GM12878 (cell line): ENCODE measurements at regions not wholly inside any gene's neighbourhood (a gene's known extent, or its start where the extent isn't known, plus 50 kb on each side); places are given as distances from the start of the nearest gene placed in this dataset.
"Not testable (repeated sequence)": the region's sequence is repeated elsewhere in the genome, so short reads cannot be mapped to it uniquely, and the experiment has no call there.

Experiments
- ATAC-seq: fragments of 200-7000 bp; cut with Tn5 transposase; 3 replicates; pipeline ENCODE4 v1.9.1; 2020; ENCODE audit warnings: mild to moderate bottlenecking, moderate library complexity
- BruUV-seq: library from RNA; stranded (reverse); fragments of 400-500 nt; replicated peaks from 2 replicates; lab custom pipeline; 2021; lab: Mats Ljungman, UMichigan
- CTCF ChIA-PET: fragments of 300-600 bp; sonication (Branson Sonifier 250); formaldehyde crosslinking; extraction: SDS; loops from one replicate; lab custom pipeline; 2021; ENCODE audit warnings: inconsistent platforms; lab: Yijun Ruan, JAX
- POLR2A ChIA-PET: fragments of 350-600 bp; formaldehyde crosslinking; extraction: SDS; loops from one replicate; lab custom pipeline; 2021; ENCODE audit warnings: inconsistent platforms; lab: Charles Lee
- RAD21 ChIA-PET: fragments of 300-600 bp; sonication (Branson Sonifier 250); formaldehyde crosslinking; loops from one replicate; lab custom pipeline; 2023; ENCODE audit warnings: antibody characterized with exemption; ENCODE audit not compliant: unreplicated experiment; lab: Charles Lee
- SMC1A ChIA-PET: fragments of 300-600 bp; sonication (Branson Sonifier 250); formaldehyde crosslinking; loops from one replicate; lab custom pipeline; 2023; ENCODE audit not compliant: unreplicated experiment, uncharacterized antibody; lab: Charles Lee
- DNase-seq: peaks from one replicate; pipeline ENCODE4 v3.0.0-alpha.2; 2011; ENCODE audit warnings: low read depth, low spot score
- FAIRE-seq: peaks from 3 replicates; lab custom pipeline; 2011; peaks lifted over from hg19 to GRCh38; lab: Jason Lieb, UNC
- H2AFZ ChIP-seq: 2 replicates; pipeline ENCODE4 v1.6.0; 2011; ENCODE audit warnings: low read depth, low read length, control low read depth; ENCODE audit not compliant: control insufficient read depth
- H3K27ac ChIP-seq: 2 replicates; pipeline ENCODE4 v1.5.1; 2011; ENCODE audit warnings: control low read depth; ENCODE audit not compliant: control insufficient read depth, insufficient read depth
- H3K27me3 ChIP-seq, 2 experiments: replicated peaks in 1 of 2; 2 replicates each; pipeline versions ENCODE4 v1.6.0 to v1.6.1; 2011; ENCODE audit warnings: low read length in 1 of 2; ENCODE audit not compliant: control insufficient read depth in 2 of 2, insufficient read depth in 2 of 2
- H3K36me3 ChIP-seq, 2 experiments: 2 replicates each; pipeline ENCODE4 v1.5.1; 2011; ENCODE audit warnings: low read length in 1 of 2; ENCODE audit not compliant: control insufficient read depth in 2 of 2, insufficient read depth in 2 of 2
- H3K4me1 ChIP-seq: 2 replicates; pipeline ENCODE4 v1.6.1; 2011; ENCODE audit warnings: mild to moderate bottlenecking, low read length, moderate library complexity, mixed read lengths; ENCODE audit not compliant: control insufficient read depth, insufficient read depth
- H3K4me2 ChIP-seq: 2 replicates; pipeline ENCODE4 v1.6.0; 2011; ENCODE audit warnings: control low read depth; ENCODE audit not compliant: control insufficient read depth, insufficient read depth
- H3K4me3 ChIP-seq: fragments of 200-600 bp; sonication (generic); 2 replicates; pipeline ENCODE4 v1.5.1; 2016
- H3K79me2 ChIP-seq: 2 replicates; pipeline ENCODE4 v1.6.0; 2011; ENCODE audit warnings: low read length; ENCODE audit not compliant: control insufficient read depth, insufficient read depth
- H3K9ac ChIP-seq: 2 replicates; pipeline ENCODE4 v1.8.0; 2011; ENCODE audit warnings: low read length, control low read depth, mixed read lengths; ENCODE audit not compliant: control insufficient read depth, insufficient read depth
- H3K9me3 ChIP-seq: replicated peaks from 3 replicates; pipeline ENCODE4 v1.5.1; 2011; ENCODE audit warnings: mild to moderate bottlenecking, low read length; ENCODE audit not compliant: control insufficient read depth, insufficient read depth
- H4K20me1 ChIP-seq: 2 replicates; pipeline ENCODE4 v1.6.0; 2011; ENCODE audit not compliant: control insufficient read depth, insufficient read depth
- CBFB ChIP-seq: IDR thresholded peaks from 2 replicates; pipeline ENCODE4 v1.6.1; 2016; ENCODE audit warnings: antibody characterized with exemption, low read depth
- HCFC1 ChIP-seq: fragments of 150-350 bp; IDR thresholded peaks from 2 replicates; pipeline ENCODE4 v1.6.1; 2014; ENCODE audit warnings: low read length
- IKZF1 ChIP-seq: fragments of 450-650 bp; conservative IDR thresholded peaks from 2 replicates; pipeline ENCODE4 v1.6.1; 2017; ENCODE audit warnings: antibody characterized with exemption, mild to moderate bottlenecking
- NFYA ChIP-seq: IDR thresholded peaks from 2 replicates; pipeline ENCODE4 v1.6.1; 2011; ENCODE audit warnings: low read depth, mild to moderate bottlenecking, low read length, improper control_type of control experiment, borderline replicate concordance
- PAX5 ChIP-seq: IDR thresholded peaks from 2 replicates; pipeline ENCODE4 v1.6.1; 2011; ENCODE audit warnings: low read depth, low read length, borderline replicate concordance
- ZNF622 ChIP-seq: fragments of 450-650 bp; IDR thresholded peaks from 2 replicates; pipeline ENCODE4 v1.6.1; 2017; ENCODE audit warnings: mild to moderate bottlenecking, inconsistent platforms
- WGBS: methylation state at CpG from one replicate; pipeline ENCODE4 v1.1.6; 2016; ENCODE audit warnings: low lambda C conversion rate; ENCODE audit not compliant: insufficient replicate concordance, insufficient coverage; ENCODE audit errors: missing lambda C conversion rate; 5-methylcytosine and 5-hydroxymethylcytosine counted together
- in situ Hi-C: fragments of 300-500 bp; cut with MboI; formaldehyde crosslinking; loops from 9 replicates; pipeline ENCODE4 v1.14.3; 2018; ENCODE audit warnings: mixed read lengths
- intact Hi-C: fragments of 100-400 bp; cut with micrococcal nuclease; formaldehyde crosslinking; loops from one replicate; pipeline ENCODE4 v1.14.2; 2022; ENCODE audit not compliant: unreplicated experiment

DNA sequence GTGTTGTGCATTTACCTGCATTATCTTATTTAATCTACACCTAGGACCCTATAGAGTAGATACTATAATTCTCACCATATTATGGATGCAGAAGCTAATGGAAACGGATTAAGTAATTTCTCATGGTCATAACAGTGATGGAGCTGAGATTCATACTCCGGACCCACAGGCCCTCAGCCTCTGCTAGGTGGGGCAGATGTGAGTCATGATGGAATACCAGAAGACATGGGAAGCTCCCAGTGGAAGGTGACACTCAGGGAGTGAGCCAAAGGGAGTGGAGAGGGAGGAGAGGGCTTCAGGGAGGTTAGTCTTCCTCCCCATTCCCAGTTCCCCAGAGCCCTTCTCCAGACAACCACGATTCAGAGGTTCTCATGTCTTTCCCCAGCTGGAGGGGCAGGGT is 65.2 kb upstream of the GPR6 start:
- RAD21 ChIA-PET = no interaction called here
- CTCF ChIA-PET = interaction anchor here (0.8 kb wide), 1 partner anchor 127 kb away, joined by 3 read pairs; no protein-coding TSS in a partner anchor

DNA sequence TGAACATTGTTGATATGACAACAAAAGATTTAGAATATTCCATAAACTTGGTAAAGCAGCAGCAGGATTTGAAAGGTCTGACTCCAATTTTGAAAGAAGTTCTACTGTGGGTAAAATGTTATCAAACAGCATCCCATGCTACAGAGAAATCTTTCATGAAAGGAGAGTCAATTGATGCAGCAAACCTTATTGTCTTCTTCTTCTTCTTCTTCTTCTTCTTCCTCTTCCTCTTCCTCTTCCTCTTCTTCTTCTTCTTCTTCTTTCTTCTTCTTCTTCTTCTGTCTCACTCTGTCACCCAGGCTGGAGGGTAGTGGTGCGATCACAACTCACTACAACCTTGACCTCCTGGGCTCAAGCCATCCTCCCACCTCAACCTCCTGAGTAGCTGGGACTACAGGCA is 62.4 kb upstream of the GPR6 start:
- DNase-seq, H4K20me1 ChIP-seq, H3K4me2 ChIP-seq, ATAC-seq, H2AFZ ChIP-seq, BruUV-seq, H3K79me2 ChIP-seq, in situ Hi-C loops, H3K36me3 ChIP-seq, H3K27ac ChIP-seq, H3K4me1 ChIP-seq, H3K9ac ChIP-seq, RAD21 ChIA-PET, CTCF ChIA-PET, H3K27me3 ChIP-seq, intact Hi-C loops, H3K9me3 ChIP-seq, SMC1A ChIA-PET, H3K4me3 ChIP-seq, FAIRE-seq: not testable (repeated sequence)
- 0% methylated on average over 1 of the region's 1 CpG for WGBS
- POLR2A ChIA-PET = interaction anchor here (0.6 kb wide), 2 partner anchors 13 to 201 kb away, joined by 3 to 4 read pairs; no protein-coding TSS in a partner anchor

More for the DNA sequence above, 65.2 kb upstream of the GPR6 start:
- ChIA-PET SMC1A (no interaction called here), POLR2A (no interaction called here)
- Histone ChIP-seq H3K4me3 (no peak overlapping the region), H3K36me3 (no peaks in the 10 kb centered on the region), H2AFZ (no peak overlapping the region), H3K27me3 (peaks cover 0 to 2% of the 10 kb centered on the region in 2 experiments; a peak in 2 of 4 replicates), H4K20me1 (no peaks in the 10 kb centered on the region), H3K79me2 (no peaks in the 10 kb centered on the region), H3K27ac (no peak overlapping the region), H3K4me1 (no peaks in the 10 kb centered on the region), H3K9ac (no peak overlapping the region), H3K9me3 (no peaks in the 10 kb centered on the region), H3K4me2 (no peak overlapping the region)
- FAIRE-seq (no peak), ATAC-seq (no peak), DNase-seq (no peak)
- no TSS peak for BruUV-seq
- 21% methylated on average over 3 of the region's 3 CpGs for WGBS
- in situ Hi-C loops (no loop called here), intact Hi-C loops (no loop called here)
- TF ChIP-seq CBFB (no peak), HCFC1 (no peak), IKZF1 (no peak), NFYA (no peak), PAX5 (no peak), ZNF622 (no peak)
